ENCODE measurements at regions not wholly inside any gene's neighbourhood (a gene's known extent, or its start where the extent isn't known, plus 50 kb on each side); places are given as distances from the start of the nearest gene placed in this dataset.

DNA sequence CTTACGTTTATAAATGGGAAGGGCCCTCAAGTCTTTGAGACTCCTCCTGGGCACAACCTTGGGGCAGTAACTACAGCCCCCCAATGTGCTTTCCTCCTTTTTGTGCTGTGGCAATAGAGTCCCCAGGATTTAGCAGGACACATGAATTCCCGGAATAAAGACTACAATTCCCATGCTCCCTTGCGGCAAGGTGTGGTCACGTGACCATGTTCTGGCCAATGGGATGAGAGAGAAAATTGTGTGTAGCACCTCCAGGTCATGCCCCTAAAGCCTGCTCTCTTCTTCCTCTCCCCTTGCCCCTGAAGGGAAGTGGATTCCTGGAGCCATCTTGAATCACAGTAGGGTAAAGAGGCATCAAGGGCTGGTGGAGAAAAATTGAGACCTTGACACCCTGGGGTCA, 295.1 kb upstream of the SFSWAP start:
- DNase-seq (ENCODE audit: low spot score) = peak; percentile 16
- no peak overlapping the region for H3K4me2 ChIP-seq
- no peaks in the 10 kb centered on the region for H3K9me3 Mint-ChIP-seq

GRCh38 chr12:131418121-131418520, 292.8 kb upstream of the SFSWAP start:
- Histone ChIP-seq H3K79me2 (ENCODE audit: low read depth) (no peaks in the 10 kb centered on the region), H3F3A (ENCODE audit: low read depth) (no peaks in the 10 kb centered on the region), H3K4me1 (no peaks in the 10 kb centered on the region), H3K36me3 (no peaks in the 10 kb centered on the region), H4K20me1 (ENCODE audit: low read depth) (no peaks in the 10 kb centered on the region), H3K9me3 (ENCODE audit: low read depth) (no peaks in the 10 kb centered on the region), H3K4me2 (no peak overlapping the region), H3K27ac (no peak overlapping the region), H3K9ac (no peak overlapping the region), H3K4me3 (no peak overlapping the region), H2AFZ (replicated peaks) (no peak overlapping the region), H3K27me3 (no peaks in the 10 kb centered on the region)
- TF ChIP-seq EZH2phosphoT487 (IDR thresholded peaks at IDR 0.05) = no peak
- TF ChIP-seq EZH2 (IDR thresholded peaks at IDR 0.05) = no peak
- no peak overlapping the region for H3K27ac Mint-ChIP-seq
- H3K4me1 Mint-ChIP-seq = peaks cover 8% of the 10 kb centered on the region
- no peaks in the 10 kb centered on the region for H3K36me3 Mint-ChIP-seq
- no peaks in the 10 kb centered on the region for H3K9me3 Mint-ChIP-seq
- DNase-seq (ENCODE audit: low spot score) = no peak
- H3K27me3 Mint-ChIP-seq (ENCODE audit: insufficient read depth, low read depth) = peaks cover 9% of the 10 kb centered on the region
- no peak overlapping the region for H3K4me3 Mint-ChIP-seq

More for the DNA sequence above, 295.1 kb upstream of the SFSWAP start:
- Histone ChIP-seq H3K4me3 (no peak overlapping the region), H3K9ac (no peak overlapping the region), H3K27me3 (no peaks in the 10 kb centered on the region), H2AFZ (replicated peaks) (no peak overlapping the region), H3K9me3 (ENCODE audit: low read depth) (no peaks in the 10 kb centered on the region), H3K27ac (no peak overlapping the region), H3F3A (ENCODE audit: low read depth) (no peaks in the 10 kb centered on the region), H3K79me2 (ENCODE audit: low read depth) (no peaks in the 10 kb centered on the region), H3K4me1 (no peaks in the 10 kb centered on the region), H3K36me3 (no peaks in the 10 kb centered on the region), H4K20me1 (ENCODE audit: low read depth) (no peaks in the 10 kb centered on the region)
- Mint-ChIP-seq H3K27ac (no peak overlapping the region), H3K36me3 (no peaks in the 10 kb centered on the region), H3K27me3 (ENCODE audit: insufficient read depth, low read depth) (peaks cover 11% of the 10 kb centered on the region), H3K4me3 (no peak overlapping the region), H3K4me1 (peaks cover 6% of the 10 kb centered on the region)
- no peak for TF ChIP-seq CTCF (IDR thresholded peaks at IDR 0.05)
- no peak for TF ChIP-seq EZH2phosphoT487 (IDR thresholded peaks at IDR 0.05)
- TF ChIP-seq EZH2 (IDR thresholded peaks at IDR 0.05) = no peak

- no peak overlapping the region for H3K9ac ChIP-seq
- no peak overlapping the region for H2AFZ ChIP-seq (replicated peaks)
- Mint-ChIP-seq H3K27ac (no peak overlapping the region), H3K4me3 (no peak overlapping the region), H3K27me3 (ENCODE audit: insufficient read depth, low read depth) (peaks cover 9% of the 10 kb centered on the region), H3K4me1 (peaks cover 8% of the 10 kb centered on the region), H3K9me3 (peaks cover 2% of the 10 kb centered on the region), H3K36me3 (no peaks in the 10 kb centered on the region)
- no peaks in the 10 kb centered on the region for H3F3A ChIP-seq (ENCODE audit: low read depth)
- no peaks in the 10 kb centered on the region for H3K9me3 ChIP-seq (ENCODE audit: low read depth)
- H3K4me2 ChIP-seq = no peak overlapping the region
- H3K36me3 ChIP-seq = no peaks in the 10 kb centered on the region
- no peaks in the 10 kb centered on the region for H4K20me1 ChIP-seq (ENCODE audit: low read depth)
- no peak overlapping the region for H3K27ac ChIP-seq
- H3K79me2 ChIP-seq (ENCODE audit: low read depth) = no peaks in the 10 kb centered on the region
- no peak overlapping the region for H3K4me3 ChIP-seq
- H3K27me3 ChIP-seq = no peaks in the 10 kb centered on the region
- H3K4me1 ChIP-seq = no peaks in the 10 kb centered on the region
- no peak for TF ChIP-seq EZH2 (IDR thresholded peaks at IDR 0.05)
- no peak for TF ChIP-seq CTCF (IDR thresholded peaks at IDR 0.05)
- no peak for TF ChIP-seq EZH2phosphoT487 (IDR thresholded peaks at IDR 0.05)
- DNase-seq (ENCODE audit: low spot score) = no peak
Measured at GRCh38 chr12:131418884-131419283, 292.0 kb upstream of the SFSWAP start.

- TF ChIP-seq CTCF (IDR thresholded peaks at IDR 0.05) (no peak), EZH2 (IDR thresholded peaks at IDR 0.05) (no peak)
- H3K36me3 Mint-ChIP-seq = no peaks in the 10 kb centered on the region
- Histone ChIP-seq H3F3A (ENCODE audit: low read depth) (no peaks in the 10 kb centered on the region), H3K9ac (no peak overlapping the region), H4K20me1 (ENCODE audit: low read depth) (no peaks in the 10 kb centered on the region), H3K27ac (no peak overlapping the region), H3K9me3 (ENCODE audit: low read depth) (peaks cover 8% of the 10 kb centered on the region), H3K79me2 (ENCODE audit: low read depth) (no peaks in the 10 kb centered on the region), H3K36me3 (no peaks in the 10 kb centered on the region), H2AFZ (replicated peaks) (no peak overlapping the region), H3K4me2 (no peak overlapping the region), H3K4me1 (no peaks in the 10 kb centered on the region), H3K4me3 (no peak overlapping the region), H3K27me3 (no peaks in the 10 kb centered on the region)
- peaks cover 8% of the 10 kb centered on the region for H3K4me1 Mint-ChIP-seq
- H3K27me3 Mint-ChIP-seq (ENCODE audit: insufficient read depth, low read depth) = peaks cover 11% of the 10 kb centered on the region
- H3K4me3 Mint-ChIP-seq = no peak overlapping the region
- H3K27ac Mint-ChIP-seq = no peak overlapping the region
- no peak for DNase-seq (ENCODE audit: low spot score)
- peaks cover 13% of the 10 kb centered on the region for H3K9me3 Mint-ChIP-seq
Measured at GRCh38 chr12:131420867-131421447, 289.9 kb upstream of the SFSWAP start.
